ENCODE measurements at regions not wholly inside any gene's neighbourhood (a gene's known extent, or its start where the extent isn't known, plus 50 kb on each side); places are given as distances from the start of the nearest gene placed in this dataset.
A peak's percentile ranks its signal among the peaks of the same experiment; 100 is the strongest.
"Not testable (repeated sequence)": the region's sequence is repeated elsewhere in the genome, so short reads cannot be mapped to it uniquely, and the experiment has no call there.

GRCh38 chr15:92753591-92753990 is 98.0 kb upstream of the FAM174B start:
- no peak for DNase-seq (ENCODE audit: low spot score)

DNA sequence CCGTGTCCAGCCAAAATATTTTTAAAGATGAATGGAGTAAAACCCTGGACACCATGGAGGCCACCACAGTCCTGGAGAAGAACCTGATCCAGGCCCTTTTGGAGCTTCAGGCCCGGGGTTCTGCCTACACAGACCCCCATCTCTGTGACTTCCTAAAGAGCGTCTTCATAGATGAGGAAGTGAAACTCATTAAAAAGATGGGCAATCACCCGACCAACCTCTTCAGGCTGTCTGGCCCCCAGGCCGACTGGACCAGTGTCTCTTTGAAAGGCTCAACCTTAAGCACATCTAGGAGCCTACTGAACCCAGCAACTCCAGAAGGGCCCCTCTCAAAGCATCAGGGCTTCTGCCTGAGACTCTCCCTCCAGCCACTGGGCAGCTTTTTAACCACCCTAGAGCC is 107.9 kb upstream of the FAM174B start:
- DNase-seq (ENCODE audit: low spot score): no peak

GRCh38 chr15:92768131-92768530 is 112.6 kb upstream of the FAM174B start:
- DNase-seq (ENCODE audit: low spot score): not testable (repeated sequence)

- no peak for DNase-seq (ENCODE audit: low spot score)
Measured at GRCh38 chr15:92770641-92771040, 115.1 kb upstream of the FAM174B start.

DNA sequence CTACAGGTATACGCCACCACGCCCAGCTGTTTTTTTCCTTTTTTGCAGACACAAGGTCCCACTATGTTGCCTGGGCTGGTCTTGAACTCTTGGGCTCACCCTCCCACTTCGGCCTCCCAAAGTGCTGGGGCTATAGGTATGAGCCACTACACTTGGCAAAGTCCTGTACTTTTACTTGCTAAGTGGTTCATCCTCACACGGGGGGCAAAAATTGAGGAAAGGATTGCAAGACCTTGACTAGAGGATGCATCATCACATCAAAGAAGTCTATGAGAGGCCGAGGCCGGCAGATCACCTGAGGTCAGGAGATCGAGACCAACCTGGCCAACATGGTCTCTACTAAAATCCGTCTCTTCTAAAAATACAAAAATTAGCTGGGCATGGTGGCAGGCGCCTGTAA is 116.5 kb upstream of the FAM174B start:
- no peak for DNase-seq (ENCODE audit: low spot score)

DNA sequence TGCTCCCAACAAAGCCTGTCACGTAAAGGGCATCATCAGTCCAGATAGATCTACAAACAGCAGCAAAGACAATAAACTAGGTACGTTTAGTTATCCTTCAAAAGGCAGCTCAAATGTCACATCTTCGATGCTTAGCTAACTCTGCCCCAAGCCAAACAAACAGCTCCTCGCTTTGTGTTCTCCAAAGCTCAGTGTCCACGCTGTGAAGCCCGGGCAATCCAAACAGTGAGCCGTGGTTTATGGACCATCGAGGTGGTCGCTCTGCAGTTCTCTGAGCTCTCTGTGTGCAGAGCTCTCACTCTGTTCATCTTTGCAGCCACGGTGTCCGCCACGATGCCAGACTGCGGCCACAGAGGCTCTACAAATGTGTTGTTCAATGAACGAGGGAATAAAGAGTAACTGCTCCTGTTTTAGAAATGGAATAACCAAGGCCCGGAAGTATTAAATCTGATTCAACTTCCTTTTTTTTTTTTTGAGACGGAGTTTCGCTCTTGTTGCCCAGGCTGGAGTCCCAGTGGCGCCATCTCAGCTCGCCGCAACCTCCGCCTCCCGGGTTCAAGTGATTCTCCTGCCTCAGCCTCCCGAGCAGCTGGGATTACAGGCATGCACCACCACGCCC is 117.2 kb upstream of the FAM174B start:
- DNase-seq (ENCODE audit: low spot score): no peak

DNA sequence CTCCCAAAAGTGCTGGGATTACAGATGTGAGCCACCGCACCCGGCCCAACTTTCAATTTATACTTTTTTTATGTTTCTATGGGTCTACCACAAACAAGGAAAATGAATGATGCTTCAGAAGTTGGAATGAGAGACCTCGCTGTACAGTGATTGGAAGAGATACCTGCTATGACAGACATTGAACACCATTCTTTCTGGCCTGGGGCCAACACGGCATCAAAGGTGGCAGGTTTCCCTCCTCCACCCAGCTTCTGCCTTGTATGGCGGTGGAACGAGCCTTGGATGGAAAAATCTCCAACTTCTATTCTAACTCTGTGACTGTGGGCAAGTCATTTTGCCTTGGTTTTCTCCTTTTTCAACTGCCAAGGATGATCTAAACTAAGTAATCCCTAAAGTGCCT is 117.8 kb upstream of the FAM174B start:
- DNase-seq (ENCODE audit: low spot score): no peak

- no peak for DNase-seq (ENCODE audit: low spot score)
Measured at GRCh38 chr15:92779874-92780273, 120.2 kb upstream of the CHD2 start.

GRCh38 chr15:92780843-92781242 is 119.3 kb upstream of the CHD2 start:
- DNase-seq (ENCODE audit: low spot score): no peak

- DNase-seq (ENCODE audit: low spot score): no peak
Measured at GRCh38 chr15:92781925-92782453, 118.1 kb upstream of the CHD2 start.

DNA sequence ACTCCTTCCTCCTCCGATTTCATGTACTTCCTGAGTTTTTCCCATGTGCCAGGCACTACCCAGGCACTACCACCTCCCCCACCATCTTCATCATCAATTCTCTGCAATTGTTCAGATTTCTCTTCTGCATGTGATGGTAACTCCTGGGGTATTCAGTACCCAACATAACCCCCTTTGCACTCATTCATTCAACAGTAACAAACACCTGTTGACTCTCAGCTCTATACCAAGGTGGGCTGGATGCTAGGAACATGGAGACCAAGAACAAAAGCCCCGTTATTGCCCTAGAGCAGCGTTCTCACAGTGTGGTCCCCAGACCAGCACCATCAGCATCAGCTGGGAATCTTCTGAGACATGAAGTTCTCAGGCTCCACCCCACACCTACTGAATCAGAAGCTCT is 113.0 kb upstream of the CHD2 start:
- DNase-seq (ENCODE audit: low spot score): no peak

DNA sequence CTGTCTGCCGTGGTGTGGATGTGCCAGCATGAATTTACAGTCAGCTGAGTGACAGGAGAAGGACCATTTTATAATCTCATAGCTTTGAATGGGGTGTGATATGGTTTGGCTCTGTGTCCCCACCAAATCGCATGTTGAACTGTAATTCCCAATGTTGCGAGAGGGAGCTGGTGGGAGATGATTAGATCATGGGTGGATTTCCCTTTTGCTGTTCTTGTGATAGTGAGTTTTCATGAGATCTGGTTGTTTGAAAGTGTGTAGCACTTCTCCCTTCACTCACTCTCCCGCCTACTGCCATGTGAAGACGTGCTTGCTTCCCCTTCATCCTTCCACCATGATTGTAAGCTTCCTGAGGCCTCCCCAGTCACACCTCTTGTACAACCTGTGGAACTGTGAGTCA is 111.9 kb upstream of the CHD2 start:
- no peak for DNase-seq (ENCODE audit: low spot score)

DNA sequence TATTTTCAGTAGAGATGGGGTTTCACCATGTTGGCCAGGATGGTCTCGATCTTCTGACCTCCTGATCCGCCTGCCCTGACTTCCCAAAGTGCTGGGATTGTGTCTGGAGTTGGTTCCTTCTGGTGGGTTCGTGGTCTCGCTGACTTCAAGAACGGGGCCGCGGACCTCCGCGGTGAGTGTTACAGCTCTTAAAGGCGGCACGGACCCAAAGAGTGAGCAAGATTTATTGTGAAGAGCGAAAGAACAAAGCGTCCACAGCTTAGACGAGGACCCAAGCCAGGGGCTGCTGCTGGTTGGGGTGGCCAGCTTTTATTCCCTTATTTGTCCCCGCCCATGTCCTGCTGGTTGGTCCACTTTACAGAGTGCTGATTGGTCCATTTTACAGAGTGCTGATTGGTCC is 111.3 kb upstream of the CHD2 start:
- DNase-seq (ENCODE audit: low spot score): not testable (repeated sequence)

DNA sequence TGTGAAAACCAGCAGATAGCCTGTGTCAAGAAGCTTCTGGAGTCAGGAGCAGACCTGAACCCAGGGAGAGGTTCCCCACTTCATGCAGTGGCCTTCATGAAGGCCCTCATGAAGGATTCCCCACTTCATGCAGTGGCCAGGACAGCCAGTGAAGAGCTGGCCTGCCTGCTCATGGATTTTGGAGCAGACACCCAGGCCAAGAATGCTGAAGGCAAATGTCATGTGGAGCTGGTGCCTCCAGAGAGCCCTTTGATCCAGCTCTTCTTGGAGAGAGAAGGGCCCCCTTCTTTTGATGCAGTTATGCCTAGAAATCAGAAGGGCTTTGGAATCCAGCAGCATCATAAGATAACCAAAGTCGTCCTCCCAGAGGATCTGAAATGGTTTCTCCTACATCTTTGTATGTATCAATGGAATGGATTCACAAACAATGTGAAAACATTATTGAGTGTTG is 103.9 kb upstream of the CHD2 start:
- DNase-seq (ENCODE audit: low spot score): no peak

GRCh38 chr15:92797168-92798052 is 102.7 kb upstream of the CHD2 start:
- DNase-seq (ENCODE audit: low spot score): peak; percentile 76

GRCh38 chr15:92800013-92800412 is 100.1 kb upstream of the CHD2 start:
- no peak for DNase-seq (ENCODE audit: low spot score)

DNA sequence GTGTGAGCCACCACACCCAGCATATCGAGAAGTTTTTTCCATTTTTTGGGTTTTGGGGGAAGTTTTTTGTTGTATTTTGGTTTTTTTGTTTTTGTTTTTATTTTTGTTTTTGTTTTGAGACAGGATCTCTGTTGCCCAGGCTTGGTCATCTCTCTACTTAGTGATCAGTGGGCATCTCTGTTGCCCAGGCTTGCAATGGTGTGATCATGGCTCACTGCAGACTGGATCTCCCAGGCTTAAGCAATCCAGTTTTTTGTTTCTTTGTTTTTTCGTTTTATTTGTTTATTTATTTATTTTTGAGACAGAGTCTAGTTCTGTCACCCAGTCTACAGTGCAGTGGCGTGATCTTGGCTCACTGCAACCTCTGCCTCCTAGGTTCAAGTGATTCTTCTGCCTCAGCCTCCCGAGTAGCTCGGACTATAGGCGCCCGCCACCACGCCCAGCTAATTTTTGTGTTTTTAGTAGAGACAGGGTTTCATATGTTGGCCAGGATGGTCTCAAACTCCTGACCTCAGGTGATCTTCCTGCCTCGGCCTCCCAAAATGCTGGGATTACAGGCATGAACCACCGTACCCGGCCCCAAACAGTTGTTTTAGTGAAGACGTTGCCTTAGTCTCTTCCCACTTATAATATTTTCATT is 99.6 kb upstream of the CHD2 start:
- DNase-seq (ENCODE audit: low spot score): not testable (repeated sequence)

DNA sequence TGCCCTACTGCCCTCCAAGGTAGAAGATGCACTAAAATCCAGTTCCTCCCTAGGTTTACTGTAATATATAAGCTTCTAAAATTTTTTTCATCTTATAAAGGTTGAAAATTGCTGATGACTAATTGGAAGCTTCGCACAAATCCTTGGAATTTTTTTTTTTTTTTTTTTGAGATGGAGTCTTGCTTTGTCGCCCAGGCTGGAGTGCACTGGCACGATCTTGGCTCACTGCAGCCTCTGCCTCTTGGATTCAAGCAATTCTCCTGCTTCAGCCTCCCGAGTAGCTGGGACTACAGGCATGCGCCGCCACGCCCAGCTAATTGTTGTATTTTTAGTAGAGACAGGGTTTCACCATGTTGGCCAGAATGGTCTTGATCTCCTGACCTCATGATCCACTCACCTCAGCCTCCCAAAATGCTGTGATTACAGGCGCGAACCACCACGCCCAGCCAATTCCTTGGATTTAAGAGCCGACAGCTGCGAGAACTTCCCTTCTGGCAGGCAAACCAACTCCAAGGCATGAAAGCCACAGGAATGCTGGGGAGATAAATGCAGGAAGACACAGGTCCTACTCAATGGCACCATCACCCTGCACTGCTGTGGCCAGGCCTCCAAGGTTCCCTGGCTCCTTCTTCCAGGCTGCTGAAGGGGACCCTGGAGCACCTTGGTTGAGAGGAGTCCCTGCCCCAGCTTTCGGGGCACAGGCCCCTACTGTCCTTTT is 98.9 kb upstream of the CHD2 start:
- not testable (repeated sequence) for DNase-seq (ENCODE audit: low spot score)

DNA sequence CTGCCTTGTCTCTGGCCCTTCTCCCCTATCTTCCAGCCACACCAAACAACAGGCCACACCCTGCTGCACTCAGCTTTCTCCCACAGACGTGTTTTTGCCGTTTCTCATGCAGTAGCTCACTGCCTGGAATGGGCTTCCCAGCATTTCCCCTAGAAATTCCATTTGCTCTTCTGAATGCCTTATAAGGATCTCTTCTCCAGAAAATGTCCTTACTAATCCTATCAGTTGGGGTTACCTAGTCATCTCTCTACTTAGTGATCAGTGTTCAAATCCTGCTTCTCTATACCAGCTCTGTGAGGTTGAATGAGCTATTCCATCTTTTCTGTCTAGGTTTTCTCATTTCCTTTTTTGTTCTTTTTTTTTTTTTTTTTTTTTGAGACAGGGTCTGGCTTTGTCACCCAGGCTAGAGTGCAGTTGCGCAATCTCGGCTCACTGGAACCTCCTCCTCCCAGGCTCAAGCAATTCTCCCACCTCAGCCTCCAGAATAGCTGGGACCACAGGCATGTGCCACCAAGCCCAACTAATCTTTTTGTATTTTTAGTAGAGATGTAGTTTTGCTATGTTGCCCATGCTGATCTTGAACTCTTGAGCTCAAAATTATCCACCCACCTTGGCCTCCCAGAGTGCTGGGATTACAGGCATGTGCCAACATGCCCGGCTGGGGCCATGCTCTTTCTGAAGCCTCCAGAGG is 98.2 kb upstream of the CHD2 start:
- no peak for DNase-seq (ENCODE audit: low spot score)

DNA sequence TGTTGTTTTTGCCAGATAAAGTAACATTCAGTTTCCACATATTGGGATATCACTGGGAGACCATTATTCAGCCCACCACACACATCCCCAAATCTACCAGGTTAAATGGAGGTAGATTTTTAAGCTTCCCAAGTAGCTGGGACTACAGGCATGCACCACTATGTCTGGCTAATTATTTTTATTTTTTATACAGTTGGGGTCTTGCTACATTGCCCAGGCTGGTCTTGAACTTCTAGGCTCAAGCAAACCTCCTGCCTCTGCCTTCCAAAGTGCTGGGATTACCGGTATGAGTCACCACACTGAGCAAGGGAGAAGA is 96.6 kb upstream of the CHD2 start:
- DNase-seq (ENCODE audit: low spot score): no peak

- DNase-seq (ENCODE audit: low spot score): peak; percentile 88
Measured at GRCh38 chr15:92803852-92804609, 96.1 kb upstream of the CHD2 start.

Measured in COLO829 (cell line).